ENCODE measurements at regions not wholly inside any gene's neighbourhood (a gene's known extent, or its start where the extent isn't known, plus 50 kb on each side); places are given as distances from the start of the nearest gene placed in this dataset.

- H3K27me3 ChIP-seq (ENCODE audit: control insufficient read depth, extremely low read depth, insufficient read depth, low read length) = no peaks in the 10 kb centered on the region
- no peaks in the 10 kb centered on the region for H3K4me1 ChIP-seq (ENCODE audit: control insufficient read depth, extremely low read depth, insufficient read depth, low read length)
- H3K4me2 ChIP-seq (ENCODE audit: control insufficient read depth, extremely low read depth, insufficient read depth, low read depth, low read length) = no peak overlapping the region
- TF ChIP-seq EZH2 (IDR thresholded peaks at IDR 0.05; ENCODE audit: low read length) = no peak
- no peak for TF ChIP-seq CTCF (optimal IDR thresholded peaks at IDR 0.05 in 1 of 3, IDR thresholded peaks at IDR 0.05 in 1 of 3, conservative IDR thresholded peaks at IDR 0.05 in 1 of 3; ENCODE audit: extremely low read depth in 1 of 3, insufficient read depth in 2 of 3, low read length in 3 of 3)
- no peak for DNase-seq (ENCODE audit: low read depth, low spot score)
- H3K27ac ChIP-seq (ENCODE audit: control insufficient read depth, insufficient read depth, low read length) = no peak overlapping the region
- no peaks in the 10 kb centered on the region for H3K79me2 ChIP-seq (ENCODE audit: control insufficient read depth, insufficient read depth, low read length)
- no peak overlapping the region for H3K4me3 ChIP-seq (ENCODE audit: control insufficient read depth in 2 of 3, extremely low read depth in 1 of 3, insufficient read depth in 2 of 3, low read depth in 1 of 3, low read length in 3 of 3)
- FAIRE-seq = peak; percentile 5
- no peak overlapping the region for H3K9ac ChIP-seq (ENCODE audit: control insufficient read depth, extremely low read depth, insufficient read depth, low read length)
- no peak overlapping the region for H2AFZ ChIP-seq (ENCODE audit: control insufficient read depth, low read length)
- H3K9me3 ChIP-seq (ENCODE audit: control insufficient read depth, low read depth, low read length) = no peaks in the 10 kb centered on the region
- no peaks in the 10 kb centered on the region for H4K20me1 ChIP-seq (ENCODE audit: control insufficient read depth, extremely low read depth, insufficient read depth, low read length)
- no peaks in the 10 kb centered on the region for H3K9me1 ChIP-seq (ENCODE audit: control insufficient read depth, extremely low read depth, insufficient read depth, low read length)
- dilution Hi-C loops (cut with MboI; ENCODE audit: extremely low pct_ligation_motif_present, low sequenced_read_pairs) = no loop called here
- H3K36me3 ChIP-seq (ENCODE audit: control insufficient read depth in 2 of 2, extremely low read depth in 1 of 2, insufficient read depth in 2 of 2, low read length in 2 of 2) = no peaks in the 10 kb centered on the region
These were observed 272.2 kb downstream of the C1D start for GRCh38 chr2:67790622-67791021.

- H4K20me1 ChIP-seq (ENCODE audit: control insufficient read depth, extremely low read depth, insufficient read depth, low read length) = no peaks in the 10 kb centered on the region
- TF ChIP-seq CTCF (optimal IDR thresholded peaks at IDR 0.05 in 1 of 3, IDR thresholded peaks at IDR 0.05 in 1 of 3, conservative IDR thresholded peaks at IDR 0.05 in 1 of 3; ENCODE audit: extremely low read depth in 1 of 3, insufficient read depth in 2 of 3, low read length in 3 of 3) = no peak
- TF ChIP-seq EZH2 (IDR thresholded peaks at IDR 0.05; ENCODE audit: low read length) = no peak
- no peak for FAIRE-seq
- H3K4me2 ChIP-seq (ENCODE audit: control insufficient read depth, extremely low read depth, insufficient read depth, low read depth, low read length) = no peak overlapping the region
- no peak overlapping the region for H2AFZ ChIP-seq (ENCODE audit: control insufficient read depth, low read length)
- H3K4me3 ChIP-seq (ENCODE audit: control insufficient read depth in 2 of 3, extremely low read depth in 1 of 3, insufficient read depth in 2 of 3, low read depth in 1 of 3, low read length in 3 of 3) = no peak overlapping the region
- H3K4me1 ChIP-seq (ENCODE audit: control insufficient read depth, extremely low read depth, insufficient read depth, low read length) = no peaks in the 10 kb centered on the region
- H3K9me1 ChIP-seq (ENCODE audit: control insufficient read depth, extremely low read depth, insufficient read depth, low read length) = no peaks in the 10 kb centered on the region
- H3K9me3 ChIP-seq (ENCODE audit: control insufficient read depth, low read depth, low read length) = no peaks in the 10 kb centered on the region
- dilution Hi-C loops (cut with MboI; ENCODE audit: extremely low pct_ligation_motif_present, low sequenced_read_pairs) = no loop called here
- no peak for DNase-seq (ENCODE audit: low read depth, low spot score)
- no peak overlapping the region for H3K27ac ChIP-seq (ENCODE audit: control insufficient read depth, insufficient read depth, low read length)
- no peaks in the 10 kb centered on the region for H3K79me2 ChIP-seq (ENCODE audit: control insufficient read depth, insufficient read depth, low read length)
- no peaks in the 10 kb centered on the region for H3K27me3 ChIP-seq (ENCODE audit: control insufficient read depth, extremely low read depth, insufficient read depth, low read length)
- no peak overlapping the region for H3K9ac ChIP-seq (ENCODE audit: control insufficient read depth, extremely low read depth, insufficient read depth, low read length)
- no peaks in the 10 kb centered on the region for H3K36me3 ChIP-seq (ENCODE audit: control insufficient read depth in 2 of 2, extremely low read depth in 1 of 2, insufficient read depth in 2 of 2, low read length in 2 of 2)
These were observed 270.6 kb downstream of the C1D start for GRCh38 chr2:67792191-67792590.
